Panc1 (cell line): ENCODE measurements at regions not wholly inside any gene's neighbourhood (a gene's known extent, or its start where the extent isn't known, plus 50 kb on each side); places are given as distances from the start of the nearest gene placed in this dataset.

Experiments used
- REST ChIP-seq, 2 experiments: IDR thresholded peaks; 2 replicates each; pipeline ENCODE4 v1.6.1; 2011 to 2012; ENCODE audit warnings: low read depth in 2 of 2, control low read depth in 1 of 2, low read length in 1 of 2, mild to moderate bottlenecking in 1 of 2, moderate library complexity in 1 of 2; ENCODE audit not compliant: insufficient read depth in 1 of 2
- TF ChIP-seq, protein P1 (sequence below): fragments of 450-650 bp; IDR thresholded peaks from 2 replicates; pipeline ENCODE4 v1.5.1; 2017; ENCODE audit warnings: mild to moderate bottlenecking

- TF ChIP-seq, protein P1, sequence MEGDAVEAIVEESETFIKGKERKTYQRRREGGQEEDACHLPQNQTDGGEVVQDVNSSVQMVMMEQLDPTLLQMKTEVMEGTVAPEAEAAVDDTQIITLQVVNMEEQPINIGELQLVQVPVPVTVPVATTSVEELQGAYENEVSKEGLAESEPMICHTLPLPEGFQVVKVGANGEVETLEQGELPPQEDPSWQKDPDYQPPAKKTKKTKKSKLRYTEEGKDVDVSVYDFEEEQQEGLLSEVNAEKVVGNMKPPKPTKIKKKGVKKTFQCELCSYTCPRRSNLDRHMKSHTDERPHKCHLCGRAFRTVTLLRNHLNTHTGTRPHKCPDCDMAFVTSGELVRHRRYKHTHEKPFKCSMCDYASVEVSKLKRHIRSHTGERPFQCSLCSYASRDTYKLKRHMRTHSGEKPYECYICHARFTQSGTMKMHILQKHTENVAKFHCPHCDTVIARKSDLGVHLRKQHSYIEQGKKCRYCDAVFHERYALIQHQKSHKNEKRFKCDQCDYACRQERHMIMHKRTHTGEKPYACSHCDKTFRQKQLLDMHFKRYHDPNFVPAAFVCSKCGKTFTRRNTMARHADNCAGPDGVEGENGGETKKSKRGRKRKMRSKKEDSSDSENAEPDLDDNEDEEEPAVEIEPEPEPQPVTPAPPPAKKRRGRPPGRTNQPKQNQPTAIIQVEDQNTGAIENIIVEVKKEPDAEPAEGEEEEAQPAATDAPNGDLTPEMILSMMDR, result no peak
- no peak for TF ChIP-seq REST (IDR thresholded peaks at IDR 0.05; ENCODE audit: insufficient read depth in 1 of 2, low read depth in 2 of 2, low read length in 1 of 2)
Observed at GRCh38 chr5:136615251-136616119, 250.1 kb upstream of the TRPC7 start.
